ENCODE measurements at regions not wholly inside any gene's neighbourhood (a gene's known extent, or its start where the extent isn't known, plus 50 kb on each side); places are given as distances from the start of the nearest gene placed in this dataset.

GRCh38 chr19:20413705-20414104 is 151.9 kb downstream of the ZNF737 start:
- no peak for TF ChIP-seq CTCF (IDR thresholded peaks at IDR 0.05)
- TF ChIP-seq POLR2A (IDR thresholded peaks at IDR 0.05) = no peak
